Left hindlimb (tissue), 1 donor: ENCODE measurements at regions not wholly inside any gene's neighbourhood (a gene's known extent, or its start where the extent isn't known, plus 50 kb on each side); places are given as distances from the start of the nearest gene placed in this dataset.
"Not testable (repeated sequence)": the region's sequence is repeated elsewhere in the genome, so short reads cannot be mapped to it uniquely, and the experiment has no call there.

ENCODE experiments used
- DNase-seq: peaks from one replicate; pipeline ENCODE4 v3.0.0-alpha.2; 2018

DNA sequence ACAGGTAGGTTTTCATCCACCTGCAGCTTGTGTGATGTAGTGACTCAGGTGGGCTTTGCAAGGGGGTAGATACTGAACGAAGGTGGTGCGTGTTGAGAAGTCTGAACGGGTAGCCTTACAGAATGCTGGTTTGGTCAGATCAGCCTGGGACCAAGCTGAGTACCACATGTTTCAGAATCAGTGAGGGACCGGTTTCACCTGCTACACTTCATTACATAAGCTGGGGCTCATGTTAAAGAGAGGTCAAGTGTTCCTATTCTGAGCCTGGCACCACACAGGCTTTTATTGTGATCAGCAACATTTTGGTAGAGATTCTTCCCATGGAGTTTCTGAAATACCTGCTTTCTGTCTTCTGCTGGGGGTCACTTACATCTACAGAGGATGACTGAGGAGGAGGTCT is 207.4 kb upstream of the EEF2KMT start:
- DNase-seq: no peak

- DNase-seq: no peak
Measured at GRCh38 chr16:5302372-5303114, 204.9 kb upstream of the EEF2KMT start.

DNA sequence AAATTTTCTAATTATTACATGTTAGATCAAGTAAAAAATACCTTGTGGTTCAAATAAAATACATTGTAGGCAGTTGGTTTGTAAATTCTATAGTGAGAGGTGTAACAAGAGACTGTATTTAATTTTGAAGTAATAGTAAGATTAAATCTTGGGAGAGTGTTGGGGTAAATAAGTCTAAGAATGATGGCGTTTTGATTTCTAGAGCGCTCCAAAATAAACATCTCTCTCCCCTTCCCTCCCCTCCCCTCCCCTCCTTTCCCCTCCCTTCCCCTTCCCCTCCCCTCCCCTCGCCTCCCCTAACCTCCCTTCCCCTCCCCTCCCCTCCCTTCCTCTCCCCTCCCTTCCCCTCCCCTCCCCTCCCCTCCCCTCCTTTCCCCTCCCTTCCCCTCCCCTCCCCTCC is 200.6 kb upstream of the EEF2KMT start:
- no peak for DNase-seq

DNA sequence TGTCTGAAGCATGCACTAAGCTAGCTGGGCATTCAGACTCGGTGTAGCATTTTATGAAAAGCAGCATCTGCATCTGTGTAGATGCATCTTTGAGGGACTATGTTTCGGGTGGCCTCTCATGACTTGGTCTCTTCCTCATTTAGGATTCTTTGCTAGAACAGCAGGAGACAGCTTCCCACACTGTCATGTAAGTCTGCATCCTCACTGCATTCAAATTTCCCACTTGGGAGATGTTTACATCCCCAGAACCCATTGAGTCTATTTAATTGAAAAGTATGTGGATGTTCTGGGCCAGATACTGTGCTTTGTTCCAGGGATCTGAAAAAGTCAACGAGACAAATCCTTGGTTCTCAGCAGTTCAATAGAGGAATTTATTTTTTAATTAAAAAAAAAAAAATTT is 198.6 kb upstream of the EEF2KMT start:
- no peak for DNase-seq

GRCh38 chr16:5295304-5295703 is 197.7 kb upstream of the EEF2KMT start:
- not testable (repeated sequence) for DNase-seq

DNA sequence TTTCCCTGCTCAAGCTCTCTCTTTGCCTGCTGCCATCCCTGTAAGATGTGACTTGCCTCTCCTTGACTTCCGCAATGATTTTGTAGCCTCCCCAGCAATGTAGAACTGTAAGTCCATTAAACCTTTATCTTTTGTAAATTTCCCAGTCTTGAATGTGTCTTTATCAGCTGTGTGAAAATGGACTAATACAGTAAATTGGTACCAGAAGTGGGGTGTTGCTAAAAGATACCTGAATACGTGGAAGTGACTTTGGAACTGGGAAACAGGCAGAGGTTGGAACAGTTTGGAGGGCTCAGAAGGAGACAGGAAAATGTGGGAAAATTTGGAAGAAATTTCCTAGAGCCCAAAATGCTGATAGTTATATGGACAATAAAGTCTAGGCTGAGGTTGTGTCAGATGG is 184.6 kb upstream of the EEF2KMT start:
- not testable (repeated sequence) for DNase-seq

GRCh38 chr16:5257462-5257861 is 159.9 kb upstream of the EEF2KMT start:
- no peak for DNase-seq

DNA sequence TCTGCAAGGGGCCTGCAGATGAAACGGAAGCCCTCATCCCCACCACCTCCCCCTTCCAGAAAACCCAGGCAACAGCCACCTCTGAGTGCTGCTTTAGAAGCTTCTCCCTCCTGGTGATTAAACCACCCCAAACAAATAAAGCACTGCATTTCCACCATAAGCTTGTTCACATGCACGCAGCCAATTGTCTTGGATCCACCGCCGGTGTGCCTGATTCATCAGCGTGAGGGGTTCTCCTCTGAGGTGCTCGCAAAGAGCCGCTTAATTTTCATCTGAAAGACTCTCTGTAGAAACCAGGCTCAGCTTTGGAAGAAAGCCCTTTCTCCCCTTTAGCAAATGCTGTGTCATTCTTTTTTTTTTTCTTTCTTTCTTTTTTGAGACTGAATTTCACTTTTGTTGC is 155.2 kb upstream of the EEF2KMT start:
- no peak for DNase-seq

- DNase-seq: not testable (repeated sequence)
Measured at GRCh38 chr16:5247403-5247802, 149.8 kb upstream of the EEF2KMT start.

DNA sequence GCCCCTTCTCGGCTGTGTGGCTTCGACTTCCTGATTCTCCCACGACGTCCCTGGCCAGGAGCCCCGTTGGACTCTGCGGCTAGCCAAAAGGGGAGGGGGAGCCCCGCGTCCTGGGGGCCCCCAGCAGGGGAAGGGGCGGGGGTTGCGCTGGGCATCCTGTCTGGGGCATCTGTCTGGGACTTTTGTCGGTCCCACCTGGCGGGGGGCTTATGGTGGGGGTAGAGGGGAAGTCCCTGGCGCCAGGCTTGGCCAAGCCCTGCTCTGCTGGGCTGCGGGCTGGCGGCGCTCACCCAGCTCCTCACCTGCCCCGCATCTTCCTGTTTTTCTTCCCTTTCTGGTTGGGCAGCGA is 142.7 kb upstream of the EEF2KMT start:
- DNase-seq: not testable (repeated sequence)

DNA sequence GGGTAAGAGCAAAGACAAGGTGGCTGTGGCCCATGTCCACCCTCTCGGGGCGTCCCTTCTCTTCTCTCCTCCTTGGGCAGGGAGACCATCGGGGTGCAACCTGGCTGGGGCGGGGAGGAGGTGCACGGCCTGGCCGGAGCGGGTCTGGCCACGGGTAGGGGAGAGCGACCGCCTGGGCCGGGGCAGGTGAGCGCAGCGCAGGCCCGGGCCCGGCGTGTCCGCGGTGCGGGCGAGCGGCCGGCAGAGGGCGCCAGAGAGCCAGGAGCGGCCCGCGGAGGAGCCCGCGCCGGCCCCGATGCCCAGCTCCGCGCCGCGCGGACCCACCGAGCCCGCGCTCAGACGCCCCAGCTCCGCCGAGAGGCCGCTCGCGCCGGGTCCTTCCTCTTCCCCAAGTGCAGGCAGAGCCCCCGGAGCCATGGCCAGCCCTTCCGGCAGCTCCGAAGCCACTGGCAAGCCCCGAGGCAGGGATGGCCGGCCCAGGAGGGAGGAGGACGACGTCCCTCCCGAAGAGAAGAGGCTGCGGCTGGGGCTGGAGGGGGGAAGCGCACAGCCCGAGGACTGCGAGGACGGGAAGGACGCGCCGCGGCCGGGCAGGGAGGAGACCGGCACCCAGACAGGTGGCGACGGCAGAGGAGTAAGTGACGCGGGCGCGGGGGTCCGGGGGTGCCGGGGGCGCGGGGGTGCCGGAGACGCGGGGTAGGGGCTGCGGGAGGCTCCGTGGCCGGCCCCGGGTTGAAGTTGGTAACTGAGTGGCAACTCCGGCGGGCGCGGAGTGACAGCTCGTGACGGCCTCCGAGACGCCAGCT is 142.1 kb upstream of the EEF2KMT start:
- not testable (repeated sequence) for DNase-seq

DNA sequence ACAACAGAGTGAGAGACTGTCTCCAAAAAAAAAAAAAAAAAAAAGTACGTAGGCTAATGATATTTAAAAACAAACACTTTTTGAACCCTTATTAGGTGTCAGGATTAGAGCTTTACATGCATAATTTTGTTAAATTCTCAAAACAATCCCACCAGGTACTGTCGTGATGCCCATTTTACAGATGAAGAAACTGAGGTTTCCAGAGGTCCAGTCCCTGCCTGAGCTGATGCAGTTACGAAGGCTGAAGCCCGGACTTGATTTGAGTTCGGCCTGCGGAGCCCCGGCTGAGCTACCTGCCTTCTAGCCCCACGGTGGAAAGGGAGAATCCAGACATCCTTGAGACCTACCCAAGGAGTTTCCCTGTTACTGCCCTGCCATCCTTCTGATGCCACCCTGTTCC is 137.5 kb upstream of the EEF2KMT start:
- DNase-seq: no peak

DNA sequence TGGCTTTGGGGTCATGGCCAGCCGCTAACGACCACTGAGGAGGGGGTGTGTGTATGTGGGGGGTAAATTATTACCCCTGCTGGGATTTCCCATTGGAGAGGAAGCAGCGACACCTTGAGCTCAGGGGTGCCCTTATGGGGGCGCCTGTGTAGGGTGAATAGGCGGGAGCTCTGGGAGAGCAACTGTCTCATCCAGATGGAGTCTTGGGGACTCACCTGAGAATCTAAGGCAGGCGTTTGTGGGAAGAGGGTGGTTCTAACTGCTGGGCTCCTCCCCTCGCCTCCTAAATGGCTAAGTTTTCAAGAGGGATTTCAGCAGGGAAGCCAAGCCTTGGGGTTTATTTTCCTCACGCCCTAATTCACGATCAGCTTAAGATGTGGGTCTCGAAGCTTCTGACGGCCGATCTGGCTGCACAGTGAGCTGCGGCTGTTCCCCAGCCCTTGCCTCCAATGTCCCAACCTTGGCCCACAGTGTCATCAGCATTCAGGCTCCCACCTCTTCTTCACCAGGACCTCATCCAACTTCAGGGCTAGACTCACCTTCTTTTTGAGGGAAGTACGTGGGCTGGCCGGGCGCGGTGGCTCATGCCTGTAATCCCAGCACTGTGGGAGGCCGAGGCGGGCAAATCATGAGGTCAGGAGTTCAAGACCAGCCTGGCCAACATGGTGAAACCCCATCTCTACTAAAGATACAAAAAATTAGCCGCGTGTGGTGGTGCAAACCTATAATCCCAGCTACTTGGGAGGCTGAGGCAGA is 136.9 kb upstream of the EEF2KMT start:
- DNase-seq: no peak

- no peak for DNase-seq
Measured at GRCh38 chr16:5231246-5231759, 133.7 kb upstream of the EEF2KMT start.

DNA sequence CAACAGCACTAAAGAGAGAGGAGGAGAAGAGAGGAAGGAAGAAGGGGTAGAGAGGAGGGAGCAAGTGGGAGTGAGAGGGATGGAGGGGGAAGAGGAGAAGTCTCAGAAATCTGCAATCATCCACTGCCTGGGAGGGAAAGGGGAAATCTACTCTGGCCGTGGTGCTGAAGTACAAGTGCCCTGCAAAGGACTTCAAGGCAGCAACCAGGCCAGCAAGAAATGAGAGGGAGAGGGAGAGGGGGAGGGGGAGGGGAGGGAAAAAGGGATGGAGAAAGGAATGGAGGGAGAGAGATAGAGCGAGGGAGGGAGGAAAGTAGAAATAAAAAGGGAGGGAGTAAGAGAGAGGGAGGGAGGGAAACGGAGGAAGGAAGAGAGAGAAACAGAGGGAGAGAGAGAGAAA is 130.8 kb upstream of the EEF2KMT start:
- DNase-seq: no peak

- DNase-seq: no peak
Measured at GRCh38 chr16:5225931-5226655, 128.5 kb upstream of the EEF2KMT start.

DNA sequence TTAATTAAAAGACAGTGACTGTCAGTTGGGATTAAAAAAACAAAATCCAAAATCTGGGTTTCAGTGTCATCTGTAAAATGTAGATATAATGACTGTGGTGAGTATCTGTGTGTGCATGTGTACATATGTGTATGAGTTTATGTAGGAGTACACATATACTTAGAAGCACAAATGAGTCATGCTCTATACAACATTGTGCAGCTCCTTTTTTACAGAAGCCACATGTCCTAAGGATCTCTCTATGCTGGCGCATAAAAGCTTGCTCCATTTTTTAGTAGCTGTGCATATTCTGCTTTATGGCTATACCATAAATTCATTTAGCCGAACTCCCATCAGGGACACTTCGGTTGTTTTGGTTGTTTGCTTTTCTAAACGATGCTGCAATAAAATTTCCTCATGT is 125.2 kb upstream of the EEF2KMT start:
- DNase-seq: no peak

DNA sequence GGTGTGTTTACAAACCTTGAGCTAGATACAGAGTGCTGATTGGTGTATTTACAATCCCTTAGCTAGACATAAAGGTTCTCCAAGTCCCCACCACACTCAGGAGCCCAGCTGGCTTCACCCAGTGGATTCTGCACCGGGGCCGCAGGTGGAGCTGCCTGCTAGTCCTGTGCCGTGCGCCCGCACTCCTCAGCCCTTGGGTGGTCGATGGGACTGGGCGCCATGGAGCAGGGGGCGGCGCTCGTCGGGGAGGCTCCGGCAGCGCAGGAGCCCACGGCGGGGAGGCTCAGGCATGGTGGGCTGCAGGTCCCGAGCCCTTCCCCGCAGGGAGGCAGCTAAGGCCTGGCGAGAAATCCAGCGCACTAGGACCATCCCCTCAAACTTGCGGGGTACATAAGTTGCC is 124.2 kb upstream of the EEF2KMT start:
- DNase-seq: not testable (repeated sequence)

- no peak for DNase-seq
Measured at GRCh38 chr16:5220705-5221104, 123.1 kb upstream of the EEF2KMT start.

DNA sequence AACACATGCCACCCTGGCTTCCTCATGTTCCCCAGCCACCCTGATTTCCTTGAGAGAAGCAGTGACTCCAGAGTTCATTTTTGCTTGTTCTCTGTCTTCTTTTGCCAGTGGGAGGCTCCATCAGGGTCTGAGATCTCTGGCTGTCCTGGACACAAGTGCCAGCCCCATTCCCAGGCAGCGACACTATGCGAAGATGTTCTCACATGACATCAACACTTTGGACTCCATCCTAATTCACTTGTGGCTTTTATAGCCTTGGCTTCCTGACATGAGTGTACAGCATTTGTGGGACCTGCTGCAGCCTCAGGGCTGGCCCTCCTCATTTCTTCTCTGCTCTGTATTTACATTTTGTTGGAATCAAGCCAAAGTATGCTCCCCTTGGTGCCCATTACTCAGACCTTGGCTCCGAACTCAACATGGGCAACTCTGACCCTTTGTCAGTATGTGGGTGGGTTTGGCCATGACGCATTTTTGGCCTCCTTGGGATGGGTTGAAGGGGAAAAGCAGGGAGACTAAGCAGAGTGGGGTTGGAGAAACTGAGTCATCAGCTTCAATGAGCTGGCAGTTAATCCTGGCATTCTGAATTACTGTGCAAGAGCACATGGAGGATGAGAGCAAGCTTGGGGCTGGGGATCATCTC is 119.0 kb upstream of the EEF2KMT start:
- DNase-seq: no peak

- peak; percentile 60 for DNase-seq
Measured at GRCh38 chr16:5215901-5216300, 118.3 kb upstream of the EEF2KMT start.

DNA sequence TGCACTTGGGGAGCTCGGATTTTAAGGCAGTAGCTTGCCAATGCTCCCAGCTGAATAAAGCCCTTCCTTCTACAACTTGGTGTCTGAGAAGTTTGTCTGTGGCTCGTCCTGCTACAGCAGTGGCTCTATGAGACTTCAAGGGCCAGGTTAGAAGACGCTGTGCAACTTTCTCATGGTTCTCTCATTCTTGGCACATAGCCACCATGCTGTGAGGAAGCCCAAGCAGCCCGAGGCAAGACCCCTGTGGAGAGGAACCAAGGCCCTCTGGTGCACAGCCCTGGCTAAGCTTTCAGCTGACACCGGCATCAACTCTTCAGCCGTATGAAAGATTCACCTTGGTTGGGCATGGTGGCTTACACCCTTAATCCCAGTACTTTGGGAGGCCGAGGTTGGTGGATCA is 116.9 kb upstream of the EEF2KMT start:
- DNase-seq: no peak
